ENCODE measurements at regions not wholly inside any gene's neighbourhood (a gene's known extent, or its start where the extent isn't known, plus 50 kb on each side); places are given as distances from the start of the nearest gene placed in this dataset.
A peak's percentile ranks its signal among the peaks of the same experiment; 100 is the strongest.

DNA sequence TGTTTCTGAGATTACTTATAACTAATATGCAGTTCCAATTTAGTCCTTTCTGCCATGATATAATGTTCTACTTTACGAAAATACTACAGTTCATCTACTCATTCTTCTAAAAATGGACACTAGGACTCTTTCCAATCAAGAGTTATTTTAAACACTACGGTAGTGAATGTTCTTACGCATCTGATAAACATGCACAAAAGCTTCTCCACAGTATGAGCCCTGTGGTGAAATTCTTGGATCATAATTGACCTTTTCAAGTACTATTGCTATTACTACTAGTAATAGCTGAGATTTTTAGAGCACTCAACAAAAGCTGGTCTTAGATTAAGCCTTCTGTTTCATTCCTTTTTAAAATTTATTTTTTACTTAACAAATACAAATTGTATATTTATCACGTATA is 106.4 kb downstream of the CH25H start:
- peak overlapping the region; percentile 25 to 51 for H3K27ac ChIP-seq
- 46 to 50% methylated on average over 4 of the region's 4 CpGs for WGBS, 2 donors

DNA sequence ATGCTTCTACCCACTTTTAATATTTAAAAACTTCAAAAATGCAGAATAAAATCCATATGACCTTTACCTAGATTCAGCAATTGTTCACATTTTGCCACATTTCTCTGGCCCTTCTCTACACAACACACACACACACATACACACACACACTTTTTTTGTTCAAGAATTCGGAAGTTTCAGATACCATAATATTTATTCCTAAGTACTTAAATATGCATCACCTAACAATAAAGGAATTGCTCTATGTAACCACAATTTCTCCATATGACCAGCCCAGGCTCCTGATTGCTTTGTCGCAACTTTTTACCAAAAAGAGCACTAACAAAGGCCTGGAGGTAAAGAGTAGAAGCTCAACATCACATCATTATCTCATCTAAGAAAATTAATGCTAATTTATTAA is 106.6 kb downstream of the FAS start:
- Histone ChIP-seq H3K27me3 (no peaks in the 10 kb centered on the region), H3K4me3 (no peak overlapping the region), H3K4me1 (no peaks in the 10 kb centered on the region), H3K9me3 (no peaks in the 10 kb centered on the region), H3K27ac (no peak overlapping the region), H3K36me3 (ENCODE audit: low read depth, missing control alignments) (no peaks in the 10 kb centered on the region)
- DNase-seq: no peak
- intact Hi-C loops (cut with DNase I; ENCODE audit: low total_unique reads): no loop called here
- TF ChIP-seq, protein P1, sequence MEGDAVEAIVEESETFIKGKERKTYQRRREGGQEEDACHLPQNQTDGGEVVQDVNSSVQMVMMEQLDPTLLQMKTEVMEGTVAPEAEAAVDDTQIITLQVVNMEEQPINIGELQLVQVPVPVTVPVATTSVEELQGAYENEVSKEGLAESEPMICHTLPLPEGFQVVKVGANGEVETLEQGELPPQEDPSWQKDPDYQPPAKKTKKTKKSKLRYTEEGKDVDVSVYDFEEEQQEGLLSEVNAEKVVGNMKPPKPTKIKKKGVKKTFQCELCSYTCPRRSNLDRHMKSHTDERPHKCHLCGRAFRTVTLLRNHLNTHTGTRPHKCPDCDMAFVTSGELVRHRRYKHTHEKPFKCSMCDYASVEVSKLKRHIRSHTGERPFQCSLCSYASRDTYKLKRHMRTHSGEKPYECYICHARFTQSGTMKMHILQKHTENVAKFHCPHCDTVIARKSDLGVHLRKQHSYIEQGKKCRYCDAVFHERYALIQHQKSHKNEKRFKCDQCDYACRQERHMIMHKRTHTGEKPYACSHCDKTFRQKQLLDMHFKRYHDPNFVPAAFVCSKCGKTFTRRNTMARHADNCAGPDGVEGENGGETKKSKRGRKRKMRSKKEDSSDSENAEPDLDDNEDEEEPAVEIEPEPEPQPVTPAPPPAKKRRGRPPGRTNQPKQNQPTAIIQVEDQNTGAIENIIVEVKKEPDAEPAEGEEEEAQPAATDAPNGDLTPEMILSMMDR (IDR thresholded peaks at IDR 0.05): no peak
- TF ChIP-seq POLR2A (IDR thresholded peaks at IDR 0.05): no peak
- 98 to 100% methylated on average over 2 of the region's 2 CpGs for WGBS, 2 donors

More for the DNA sequence above, 106.4 kb downstream of the CH25H start:
- Histone ChIP-seq H3K27me3 (no peaks in the 10 kb centered on the region), H3K4me3 (no peak overlapping the region), H3K4me1 (no peaks in the 10 kb centered on the region), H3K36me3 (ENCODE audit: low read depth, missing control alignments) (no peaks in the 10 kb centered on the region), H3K9me3 (no peaks in the 10 kb centered on the region)
- TF ChIP-seq, protein P1 (IDR thresholded peaks at IDR 0.05): no peak
- no peak for TF ChIP-seq POLR2A (IDR thresholded peaks at IDR 0.05)
- intact Hi-C loops (cut with DNase I; ENCODE audit: low total_unique reads): no loop called here
- DNase-seq: no peak

- intact Hi-C loops (cut with DNase I; ENCODE audit: low total_unique reads): no loop called here
- Histone ChIP-seq H3K9me3 (no peaks in the 10 kb centered on the region), H3K4me3 (no peak overlapping the region), H3K4me1 (no peaks in the 10 kb centered on the region), H3K27me3 (no peaks in the 10 kb centered on the region), H3K36me3 (ENCODE audit: low read depth, missing control alignments) (no peaks in the 10 kb centered on the region), H3K27ac (peak overlapping the region in 1 of 2 donors; percentile 47)
- TF ChIP-seq, protein P1 (IDR thresholded peaks at IDR 0.05): no peak
- WGBS, 2 donors: 48 to 68% methylated on average over 1 of the region's 1 CpG
- no peak for DNase-seq
Measured at GRCh38 chr10:89095701-89096391, 105.2 kb downstream of the FAS start.

- no peaks in the 10 kb centered on the region for H3K27me3 ChIP-seq
- H3K4me1 ChIP-seq: peaks cover 3% of the 10 kb centered on the region
- DNase-seq: no peak
- TF ChIP-seq, protein P1 (IDR thresholded peaks at IDR 0.05): no peak
- TF ChIP-seq POLR2A (IDR thresholded peaks at IDR 0.05): no peak
- WGBS, 2 donors: 62 to 86% methylated on average over 3 of the region's 3 CpGs
- no peak overlapping the region for H3K4me3 ChIP-seq
- no peak overlapping the region for H3K27ac ChIP-seq
- no peaks in the 10 kb centered on the region for H3K9me3 ChIP-seq
- intact Hi-C loops (cut with DNase I; ENCODE audit: low total_unique reads): no loop called here
- H3K36me3 ChIP-seq (ENCODE audit: low read depth, missing control alignments): no peaks in the 10 kb centered on the region
Measured at GRCh38 chr10:89093728-89094127, 103.1 kb downstream of the FAS start.

DNA sequence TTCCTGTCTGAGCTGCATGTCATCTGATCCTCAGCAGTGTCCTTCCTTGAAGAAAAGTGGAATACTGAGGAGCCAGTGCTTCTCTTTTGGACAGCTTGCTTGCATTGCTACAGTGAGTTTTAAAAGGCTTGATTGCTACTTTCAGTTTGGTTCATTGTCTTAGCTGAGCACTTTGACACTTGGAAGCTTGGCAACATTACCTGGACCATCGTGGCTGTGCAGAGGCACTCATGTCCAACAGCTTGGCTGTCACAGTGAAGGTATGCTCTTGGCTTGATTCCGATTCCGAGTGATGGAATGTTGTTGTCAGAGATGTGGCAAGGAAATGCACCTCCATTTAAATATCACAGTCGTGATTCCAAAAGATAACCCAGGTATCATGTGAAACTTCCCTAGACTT is 102.4 kb downstream of the FAS start:
- TF ChIP-seq, protein P1 (IDR thresholded peaks at IDR 0.05): no peak
- TF ChIP-seq POLR2A (IDR thresholded peaks at IDR 0.05): no peak
- Histone ChIP-seq H3K36me3 (ENCODE audit: low read depth, missing control alignments) (no peaks in the 10 kb centered on the region), H3K4me3 (no peak overlapping the region), H3K4me1 (peaks cover 3% of the 10 kb centered on the region), H3K27me3 (no peaks in the 10 kb centered on the region), H3K27ac (no peak overlapping the region), H3K9me3 (no peaks in the 10 kb centered on the region)
- 85 to 90% methylated on average over 4 of the region's 4 CpGs for WGBS, 2 donors
- no peak for DNase-seq
- intact Hi-C loops (cut with DNase I; ENCODE audit: low total_unique reads): no loop called here
